ENCODE measurements at regions not wholly inside any gene's neighbourhood (a gene's known extent, or its start where the extent isn't known, plus 50 kb on each side); places are given as distances from the start of the nearest gene placed in this dataset.
"Not testable (repeated sequence)": the region's sequence is repeated elsewhere in the genome, so short reads cannot be mapped to it uniquely, and the experiment has no call there.

DNA sequence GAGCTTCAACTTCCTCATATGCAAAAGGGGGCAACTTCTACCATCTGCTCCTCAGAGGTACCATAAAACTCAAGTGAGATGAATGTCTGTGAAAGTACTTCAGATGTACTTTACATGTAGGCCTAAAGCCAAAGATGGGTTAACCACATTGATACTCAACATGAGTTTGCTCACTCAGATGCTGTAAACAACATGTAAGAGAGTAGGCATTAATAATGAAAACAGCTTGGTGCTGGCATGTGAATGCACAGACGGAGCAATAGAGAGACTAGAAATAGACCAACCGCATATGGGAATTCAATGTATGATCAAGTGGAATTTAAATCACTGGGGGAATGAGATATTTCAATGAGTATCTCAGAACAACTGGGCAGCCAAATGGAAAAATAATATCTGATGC lies 143.8 kb upstream of the CDYL start:
- H3K9me3 ChIP-seq (ENCODE audit: control insufficient read depth in 1 of 2, low read length in 2 of 2): peaks cover 5 to 14% of the 10 kb centered on the region in 2 donors
- H3K27ac ChIP-seq (ENCODE audit: low read length): no peak overlapping the region
- H3K4me1 ChIP-seq (ENCODE audit: control insufficient read depth in 1 of 2, insufficient read depth in 2 of 2, low read length in 2 of 2): no peaks in the 10 kb centered on the region
- H3K36me3 ChIP-seq (ENCODE audit: control insufficient read depth in 1 of 2, insufficient read depth in 2 of 2, low read length in 2 of 2): no peaks in the 10 kb centered on the region
- H3K4me3 ChIP-seq (ENCODE audit: low read depth in 1 of 2, low read length in 2 of 2): no peak overlapping the region
- H3K27me3 ChIP-seq (ENCODE audit: low read depth, low read length): no peaks in the 10 kb centered on the region

DNA sequence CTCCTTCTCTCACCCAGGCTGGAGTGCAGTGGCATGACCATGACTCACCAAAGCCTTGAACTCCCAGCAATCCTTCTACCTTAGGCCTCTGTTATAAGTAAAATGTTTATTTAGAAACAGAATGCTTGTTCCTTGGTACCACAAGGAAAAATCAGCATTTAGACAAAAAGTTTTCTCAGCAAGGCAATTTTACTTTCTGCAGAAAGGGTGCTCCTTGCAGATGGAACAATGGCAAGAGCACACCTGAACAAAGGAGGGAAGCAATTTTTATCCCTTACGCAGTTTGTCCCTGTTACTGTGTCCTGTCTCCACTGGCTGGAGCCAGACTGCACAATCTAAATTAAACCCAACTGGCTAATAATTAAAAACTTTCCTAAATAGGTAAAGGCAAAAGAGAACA lies 146.4 kb upstream of the CDYL start:
- not testable (repeated sequence) for H3K27ac ChIP-seq (ENCODE audit: low read length); H3K27me3 ChIP-seq (ENCODE audit: low read depth, low read length); H3K36me3 ChIP-seq (ENCODE audit: control insufficient read depth in 1 of 2, insufficient read depth in 2 of 2, low read length in 2 of 2); H3K4me1 ChIP-seq (ENCODE audit: control insufficient read depth in 1 of 2, insufficient read depth in 2 of 2, low read length in 2 of 2); H3K4me3 ChIP-seq (ENCODE audit: low read depth in 1 of 2, low read length in 2 of 2)
- H3K9me3 ChIP-seq (ENCODE audit: control insufficient read depth in 1 of 2, low read length in 2 of 2): peaks cover 5 to 14% of the 10 kb centered on the region in 2 donors

DNA sequence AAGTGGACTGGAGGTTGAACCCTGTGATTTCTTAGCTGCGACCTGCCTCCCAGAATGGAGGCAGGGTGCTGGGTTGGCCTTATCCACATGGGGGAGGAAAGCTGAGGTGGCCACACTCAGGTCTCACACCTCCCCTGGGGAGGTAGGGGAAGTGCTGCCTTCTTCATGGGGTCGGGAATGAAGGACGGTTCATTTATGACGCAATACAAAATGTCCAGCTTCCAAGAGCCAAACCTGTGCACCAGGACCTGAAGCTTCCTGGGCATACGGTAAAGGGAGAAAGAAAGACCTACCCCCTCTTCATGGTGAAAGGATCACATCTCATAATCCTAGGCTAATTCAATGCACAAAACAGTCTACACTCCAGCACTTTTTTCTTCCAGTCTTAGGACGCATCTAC lies 150.6 kb upstream of the CDYL start:
- Histone ChIP-seq H3K4me3 (ENCODE audit: low read depth in 1 of 2, low read length in 2 of 2) (no peak overlapping the region), H3K27ac (ENCODE audit: low read length) (no peak overlapping the region), H3K4me1 (ENCODE audit: control insufficient read depth in 1 of 2, insufficient read depth in 2 of 2, low read length in 2 of 2) (no peaks in the 10 kb centered on the region), H3K36me3 (ENCODE audit: control insufficient read depth in 1 of 2, insufficient read depth in 2 of 2, low read length in 2 of 2) (no peaks in the 10 kb centered on the region), H3K9me3 (ENCODE audit: control insufficient read depth in 1 of 2, low read length in 2 of 2) (peaks cover under 1 to 11% of the 10 kb centered on the region in 2 donors), H3K27me3 (ENCODE audit: low read depth, low read length) (no peaks in the 10 kb centered on the region)

DNA sequence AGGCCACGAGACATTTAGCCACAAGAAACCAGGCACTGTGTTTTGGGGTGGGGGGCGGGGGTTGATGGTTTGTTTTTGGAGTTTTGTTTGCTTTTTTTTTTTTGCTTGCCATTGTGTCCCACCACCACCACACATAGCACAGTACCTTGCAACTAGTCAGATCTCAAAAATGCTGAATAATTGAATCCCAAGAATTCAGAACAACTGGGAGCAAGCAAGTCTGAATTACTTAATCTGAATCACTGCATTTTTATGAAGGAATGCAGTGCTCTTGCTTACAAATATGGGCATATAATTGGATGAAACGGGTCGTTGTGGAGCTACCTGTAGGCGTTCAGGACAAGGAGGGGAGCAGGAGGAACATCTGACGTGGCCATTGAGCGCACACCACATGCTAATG lies 151.5 kb upstream of the CDYL start:
- Histone ChIP-seq H3K36me3 (ENCODE audit: control insufficient read depth in 1 of 2, insufficient read depth in 2 of 2, low read length in 2 of 2) (no peaks in the 10 kb centered on the region), H3K27me3 (ENCODE audit: low read depth, low read length) (no peaks in the 10 kb centered on the region), H3K4me3 (ENCODE audit: low read depth in 1 of 2, low read length in 2 of 2) (no peak overlapping the region), H3K4me1 (ENCODE audit: control insufficient read depth in 1 of 2, insufficient read depth in 2 of 2, low read length in 2 of 2) (no peaks in the 10 kb centered on the region), H3K27ac (ENCODE audit: low read length) (no peak overlapping the region), H3K9me3 (ENCODE audit: control insufficient read depth in 1 of 2, low read length in 2 of 2) (peaks cover 0 to 7% of the 10 kb centered on the region in 2 donors)

DNA sequence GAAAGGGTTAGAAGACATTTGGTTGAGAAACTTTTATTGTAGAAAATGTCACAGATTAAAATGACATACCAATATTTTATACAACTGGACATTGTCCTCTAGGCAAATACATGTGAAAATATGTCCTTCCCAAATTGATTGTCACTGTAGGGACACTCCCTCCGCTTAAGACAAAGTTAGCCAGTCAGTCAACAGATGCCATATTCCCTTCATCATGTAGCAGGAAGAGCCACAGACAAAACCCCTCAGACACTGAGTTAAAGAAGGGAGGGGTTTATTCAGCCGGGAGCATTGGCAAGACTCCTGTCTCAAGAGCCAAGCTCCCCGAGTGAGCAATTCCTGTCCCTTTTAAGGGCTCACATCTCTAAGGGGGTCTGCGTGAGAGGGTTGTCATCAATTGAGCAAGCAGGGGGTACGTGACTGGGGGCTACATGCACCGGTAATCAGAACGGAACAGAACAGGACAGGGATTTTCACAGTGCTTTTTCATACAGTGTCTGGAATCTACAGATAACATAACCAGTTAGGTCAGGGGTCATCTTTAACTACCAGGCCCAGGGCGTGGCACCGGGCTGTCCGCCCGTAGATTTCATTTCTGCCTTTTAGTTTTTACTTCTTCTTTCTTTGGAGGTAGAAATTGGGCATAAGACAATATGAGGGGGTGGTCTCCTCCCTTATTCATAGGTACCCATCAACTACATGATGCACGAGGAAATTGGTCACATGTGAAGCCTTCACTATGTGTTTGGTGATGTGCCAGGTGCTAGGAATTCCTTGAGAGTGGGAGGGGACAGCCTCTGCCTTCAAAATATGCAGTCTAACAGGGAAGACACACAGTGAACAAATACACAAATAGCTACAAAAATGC lies 155.7 kb upstream of the CDYL start:
- H3K4me3 ChIP-seq (ENCODE audit: low read depth in 1 of 2, low read length in 2 of 2): no peak overlapping the region
- no peak overlapping the region for H3K27ac ChIP-seq (ENCODE audit: low read length)
- no peaks in the 10 kb centered on the region for H3K9me3 ChIP-seq (ENCODE audit: control insufficient read depth in 1 of 2, low read length in 2 of 2)
- no peaks in the 10 kb centered on the region for H3K36me3 ChIP-seq (ENCODE audit: control insufficient read depth in 1 of 2, insufficient read depth in 2 of 2, low read length in 2 of 2)
- no peaks in the 10 kb centered on the region for H3K4me1 ChIP-seq (ENCODE audit: control insufficient read depth in 1 of 2, insufficient read depth in 2 of 2, low read length in 2 of 2)
- H3K27me3 ChIP-seq (ENCODE audit: low read depth, low read length): no peaks in the 10 kb centered on the region

DNA sequence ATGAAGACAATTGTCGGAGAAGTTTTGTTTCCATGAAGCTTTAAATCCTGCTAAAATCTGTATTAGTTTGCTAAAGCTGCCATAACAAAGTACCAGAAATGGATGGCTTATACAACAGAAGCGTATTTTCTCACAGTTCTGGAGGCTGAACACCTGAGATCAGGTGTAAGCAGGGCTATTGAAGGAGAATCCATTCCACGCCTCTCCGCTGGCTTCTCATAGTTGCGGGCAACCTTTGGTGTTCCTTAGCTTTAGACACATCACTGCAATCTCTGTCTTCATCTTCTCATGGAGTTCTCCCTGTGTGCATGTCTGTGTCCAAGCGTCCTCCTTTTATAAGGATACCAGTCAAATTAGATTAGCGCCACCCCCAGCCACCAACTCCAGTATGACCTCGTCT lies 159.9 kb upstream of the CDYL start:
- Histone ChIP-seq H3K36me3 (ENCODE audit: control insufficient read depth in 1 of 2, insufficient read depth in 2 of 2, low read length in 2 of 2) (no peaks in the 10 kb centered on the region), H3K9me3 (ENCODE audit: control insufficient read depth in 1 of 2, low read length in 2 of 2) (no peaks in the 10 kb centered on the region)

DNA sequence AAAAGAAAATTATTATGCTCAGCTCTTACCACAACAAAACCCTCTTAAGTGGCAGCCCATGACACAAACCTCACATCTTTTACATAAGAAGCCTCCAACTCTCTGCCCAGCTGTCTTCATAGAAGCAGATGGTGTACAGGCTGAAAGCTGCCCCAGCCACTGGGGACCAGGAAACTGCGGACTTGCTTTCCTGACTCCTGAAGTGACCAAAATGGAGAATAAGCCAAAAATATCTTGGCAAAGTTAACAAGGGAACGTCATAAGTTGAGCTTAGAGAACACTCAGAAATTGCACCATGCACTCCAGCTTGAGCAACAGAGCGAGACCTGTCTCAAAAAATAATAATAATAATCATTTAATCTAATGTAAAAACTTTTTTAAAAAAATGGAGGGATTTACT lies 160.3 kb upstream of the CDYL start:
- Histone ChIP-seq H3K9me3 (ENCODE audit: control insufficient read depth in 1 of 2, low read length in 2 of 2) (no peaks in the 10 kb centered on the region), H3K36me3 (ENCODE audit: control insufficient read depth in 1 of 2, insufficient read depth in 2 of 2, low read length in 2 of 2) (no peaks in the 10 kb centered on the region), H3K27ac (ENCODE audit: low read length) (no peak overlapping the region), H3K4me3 (ENCODE audit: low read depth in 1 of 2, low read length in 2 of 2) (no peak overlapping the region), H3K4me1 (ENCODE audit: control insufficient read depth in 1 of 2, insufficient read depth in 2 of 2, low read length in 2 of 2) (peaks cover 0 to 10% of the 10 kb centered on the region in 2 donors), H3K27me3 (ENCODE audit: low read depth, low read length) (no peaks in the 10 kb centered on the region)

More for the DNA sequence above, 159.9 kb upstream of the CDYL start:
- H3K4me3 ChIP-seq (ENCODE audit: low read depth in 1 of 2, low read length in 2 of 2): no peak overlapping the region
- no peak overlapping the region for H3K27ac ChIP-seq (ENCODE audit: low read length)
- peaks cover 0 to 10% of the 10 kb centered on the region in 2 donors for H3K4me1 ChIP-seq (ENCODE audit: control insufficient read depth in 1 of 2, insufficient read depth in 2 of 2, low read length in 2 of 2)
- H3K27me3 ChIP-seq (ENCODE audit: low read depth, low read length): no peaks in the 10 kb centered on the region

DNA sequence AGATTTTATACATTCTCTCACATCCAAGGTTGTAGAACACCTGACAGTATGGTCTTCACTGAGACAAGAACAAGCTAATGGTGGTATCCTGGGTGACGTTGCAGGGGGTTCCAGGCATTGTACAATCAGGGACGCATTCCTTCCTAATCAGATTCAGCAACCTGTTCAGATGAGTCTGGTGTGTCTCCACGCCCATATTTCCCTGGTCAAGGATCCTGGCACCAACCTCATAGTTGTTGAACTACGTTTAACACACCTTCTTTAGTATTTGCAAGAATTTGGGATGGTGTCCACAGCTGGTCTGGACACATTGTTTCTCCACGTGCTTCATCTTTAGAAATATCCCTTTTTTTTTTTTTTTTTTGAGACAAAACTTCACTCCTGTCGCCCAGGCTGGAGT lies 161.0 kb upstream of the CDYL start:
- H3K36me3 ChIP-seq (ENCODE audit: control insufficient read depth in 1 of 2, insufficient read depth in 2 of 2, low read length in 2 of 2): no peaks in the 10 kb centered on the region
- no peaks in the 10 kb centered on the region for H3K27me3 ChIP-seq (ENCODE audit: low read depth, low read length)
- no peak overlapping the region for H3K27ac ChIP-seq (ENCODE audit: low read length)
- H3K4me1 ChIP-seq (ENCODE audit: control insufficient read depth in 1 of 2, insufficient read depth in 2 of 2, low read length in 2 of 2): peaks cover 0 to 16% of the 10 kb centered on the region in 2 donors
- H3K9me3 ChIP-seq (ENCODE audit: control insufficient read depth in 1 of 2, low read length in 2 of 2): no peaks in the 10 kb centered on the region
- no peak overlapping the region for H3K4me3 ChIP-seq (ENCODE audit: low read depth in 1 of 2, low read length in 2 of 2)

DNA sequence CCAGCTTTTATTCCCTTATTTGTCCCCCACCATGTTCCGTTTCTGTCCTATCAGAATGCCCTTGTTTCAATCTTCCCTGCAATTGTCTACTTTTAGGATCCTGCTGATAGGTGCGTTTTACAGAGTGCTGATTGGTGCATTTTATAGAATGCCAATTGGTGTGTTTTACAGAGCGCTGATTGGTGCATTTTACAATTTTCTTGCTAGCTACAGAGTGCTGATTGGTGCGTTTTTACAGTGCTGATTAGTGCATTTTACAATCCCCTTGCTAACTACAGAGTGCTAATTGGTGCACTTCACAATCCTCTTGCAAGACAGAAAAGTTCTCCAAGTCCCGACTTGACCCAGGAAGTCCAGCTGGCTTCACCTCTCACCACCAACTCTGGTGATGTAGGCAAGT lies 161.6 kb upstream of the CDYL start:
- no peak overlapping the region for H3K27ac ChIP-seq (ENCODE audit: low read length)
- no peaks in the 10 kb centered on the region for H3K9me3 ChIP-seq (ENCODE audit: control insufficient read depth in 1 of 2, low read length in 2 of 2)

DNA sequence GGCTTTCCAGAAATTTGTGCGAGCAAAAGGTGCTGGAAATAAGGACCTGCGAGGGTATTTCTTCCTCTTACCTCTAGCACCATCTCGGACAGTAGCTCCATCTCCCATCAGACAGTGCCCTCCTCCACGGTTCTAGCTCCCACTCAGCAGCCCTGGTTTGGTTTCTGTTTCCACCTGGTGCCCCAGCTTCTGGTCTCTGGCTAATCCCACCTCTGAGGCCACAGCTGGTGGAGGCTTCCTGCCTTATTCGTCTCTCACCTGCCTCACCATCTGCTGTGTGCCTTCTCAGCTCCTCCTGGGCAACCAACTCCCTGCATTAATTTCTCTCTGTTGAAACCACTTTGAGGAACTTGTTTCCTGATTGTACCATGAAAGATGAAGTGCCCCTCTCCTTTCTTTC lies 162.4 kb upstream of the CDYL start:
- no peaks in the 10 kb centered on the region for H3K9me3 ChIP-seq (ENCODE audit: control insufficient read depth in 1 of 2, low read length in 2 of 2)
- no peaks in the 10 kb centered on the region for H3K27me3 ChIP-seq (ENCODE audit: low read depth, low read length)
- peaks cover 0 to 17% of the 10 kb centered on the region in 2 donors for H3K4me1 ChIP-seq (ENCODE audit: control insufficient read depth in 1 of 2, insufficient read depth in 2 of 2, low read length in 2 of 2)
- no peaks in the 10 kb centered on the region for H3K36me3 ChIP-seq (ENCODE audit: control insufficient read depth in 1 of 2, insufficient read depth in 2 of 2, low read length in 2 of 2)
- H3K4me3 ChIP-seq (ENCODE audit: low read depth in 1 of 2, low read length in 2 of 2): no peak overlapping the region
- H3K27ac ChIP-seq (ENCODE audit: low read length): no peak overlapping the region

More for the DNA sequence above, 161.6 kb upstream of the CDYL start:
- Histone ChIP-seq H3K36me3 (ENCODE audit: control insufficient read depth in 1 of 2, insufficient read depth in 2 of 2, low read length in 2 of 2) (no peaks in the 10 kb centered on the region), H3K27me3 (ENCODE audit: low read depth, low read length) (no peaks in the 10 kb centered on the region), H3K4me1 (ENCODE audit: control insufficient read depth in 1 of 2, insufficient read depth in 2 of 2, low read length in 2 of 2) (peaks cover 0 to 17% of the 10 kb centered on the region in 2 donors), H3K4me3 (ENCODE audit: low read depth in 1 of 2, low read length in 2 of 2) (no peak overlapping the region)

DNA sequence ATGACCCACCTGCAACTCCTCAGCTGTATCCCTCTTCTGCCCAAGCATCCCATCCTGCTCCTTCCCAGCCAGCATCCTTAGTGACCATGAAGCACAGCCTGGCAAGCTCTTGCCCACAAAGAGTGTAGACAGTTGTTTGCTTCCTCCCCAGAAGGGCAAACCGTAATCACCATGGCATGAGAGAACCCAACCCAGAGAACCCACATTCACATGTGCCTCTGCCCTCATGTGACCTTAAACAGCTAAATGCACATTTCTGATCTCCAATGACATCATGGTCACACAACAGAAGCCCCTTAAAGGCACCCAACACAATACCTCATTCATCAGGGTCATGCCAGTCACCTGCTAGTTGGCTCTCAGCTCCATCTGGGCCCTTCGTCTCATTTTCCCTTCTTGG lies 162.8 kb upstream of the CDYL start:
- no peaks in the 10 kb centered on the region for H3K27me3 ChIP-seq (ENCODE audit: low read depth, low read length)
- no peaks in the 10 kb centered on the region for H3K36me3 ChIP-seq (ENCODE audit: control insufficient read depth in 1 of 2, insufficient read depth in 2 of 2, low read length in 2 of 2)
- no peaks in the 10 kb centered on the region for H3K9me3 ChIP-seq (ENCODE audit: control insufficient read depth in 1 of 2, low read length in 2 of 2)
- no peak overlapping the region for H3K27ac ChIP-seq (ENCODE audit: low read length)
- H3K4me3 ChIP-seq (ENCODE audit: low read depth in 1 of 2, low read length in 2 of 2): no peak overlapping the region
- peaks cover 0 to 17% of the 10 kb centered on the region in 2 donors for H3K4me1 ChIP-seq (ENCODE audit: control insufficient read depth in 1 of 2, insufficient read depth in 2 of 2, low read length in 2 of 2)

Data from muscle layer of duodenum (tissue), 2 donors.